GM19372 (cell line): ENCODE measurements at regions not wholly inside any gene's neighbourhood (a gene's known extent, or its start where the extent isn't known, plus 50 kb on each side); places are given as distances from the start of the nearest gene placed in this dataset.
"Not testable (repeated sequence)": the region's sequence is repeated elsewhere in the genome, so short reads cannot be mapped to it uniquely, and the experiment has no call there.

ENCODE experiments used
- ATAC-seq: cut with Tn5 transposase; IDR thresholded peaks from one replicate; pipeline ENCODE4 v1.9.1; 2021; ENCODE audit warnings: mild to moderate bottlenecking, low read depth, moderate library complexity; ENCODE audit not compliant: unreplicated experiment

DNA sequence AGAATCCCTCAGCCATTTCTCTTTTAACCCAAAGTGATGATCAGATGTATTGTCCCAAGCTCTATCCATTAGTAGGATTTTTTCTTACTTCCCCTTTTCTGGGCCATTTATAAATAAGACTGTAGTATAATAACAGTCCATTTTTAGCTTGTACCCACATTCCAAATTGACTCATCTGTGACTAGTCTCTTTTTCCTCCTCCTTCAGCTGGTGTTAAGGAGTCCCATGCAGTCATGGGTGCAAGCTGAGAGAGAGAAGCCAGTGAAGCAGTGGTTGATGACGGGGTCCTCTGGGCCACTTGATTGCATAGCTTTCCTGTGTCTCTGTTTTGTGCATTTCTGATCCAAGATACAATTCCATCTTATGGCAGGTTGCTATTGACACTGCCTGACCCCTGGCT is 476.0 kb upstream of the CD180 start:
- no peak for ATAC-seq

DNA sequence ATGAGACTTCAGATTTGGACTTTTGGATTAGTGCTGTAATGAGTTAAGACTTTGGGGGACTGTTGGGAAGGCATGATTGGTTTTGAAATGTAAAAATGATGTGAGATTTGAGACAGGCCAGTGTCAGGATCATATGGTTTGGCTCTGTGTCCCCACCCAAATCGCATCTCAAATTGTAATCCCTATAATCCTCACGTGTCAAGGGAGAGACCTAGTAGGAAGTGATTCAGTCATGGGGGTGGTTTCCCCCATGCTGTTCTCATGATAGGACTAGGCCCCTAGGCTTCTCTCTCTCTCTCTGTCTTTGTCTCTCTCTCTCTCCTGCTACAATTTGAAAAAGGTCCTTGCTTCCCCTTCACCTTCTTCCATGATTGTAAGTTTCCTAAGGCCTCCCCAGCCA is 473.3 kb upstream of the CD180 start:
- ATAC-seq, result no peak

- ATAC-seq, result no peak
These were observed 463.6 kb upstream of the CD180 start for GRCh38 chr5:67660149-67660548.

- ATAC-seq, result no peak
These were observed 462.7 kb upstream of the CD180 start for GRCh38 chr5:67659288-67659687.

GRCh38 chr5:67657055-67657454 is 460.5 kb upstream of the CD180 start:
- ATAC-seq, result no peak

- ATAC-seq, result no peak
These were observed 455.6 kb upstream of the CD180 start for GRCh38 chr5:67652201-67652600.

- ATAC-seq, result no peak
These were observed 454.6 kb upstream of the CD180 start for GRCh38 chr5:67651180-67651579.

- ATAC-seq, result no peak
These were observed 451.6 kb upstream of the CD180 start for GRCh38 chr5:67648201-67648671.

DNA sequence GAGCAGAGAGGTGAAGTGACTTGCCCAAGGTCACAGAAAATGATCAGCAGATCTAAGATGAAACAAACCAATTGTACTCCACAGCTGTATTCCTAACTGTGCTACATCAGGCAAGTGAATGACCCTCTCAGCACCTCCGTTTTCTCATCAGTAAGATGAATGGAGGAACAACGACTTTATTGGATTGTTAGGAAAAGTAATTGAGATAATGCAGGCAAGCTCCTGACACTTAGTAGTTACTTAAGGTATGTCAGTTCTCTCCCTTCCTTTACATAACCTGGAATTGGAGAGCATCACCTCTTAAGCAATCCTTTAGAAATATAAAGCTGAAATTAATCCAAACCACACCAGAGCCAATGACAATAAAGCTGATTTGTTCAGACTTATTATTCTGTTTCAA is 451.2 kb upstream of the CD180 start:
- no peak for ATAC-seq

GRCh38 chr5:67644221-67644920 is 447.8 kb upstream of the CD180 start:
- ATAC-seq, result no peak

DNA sequence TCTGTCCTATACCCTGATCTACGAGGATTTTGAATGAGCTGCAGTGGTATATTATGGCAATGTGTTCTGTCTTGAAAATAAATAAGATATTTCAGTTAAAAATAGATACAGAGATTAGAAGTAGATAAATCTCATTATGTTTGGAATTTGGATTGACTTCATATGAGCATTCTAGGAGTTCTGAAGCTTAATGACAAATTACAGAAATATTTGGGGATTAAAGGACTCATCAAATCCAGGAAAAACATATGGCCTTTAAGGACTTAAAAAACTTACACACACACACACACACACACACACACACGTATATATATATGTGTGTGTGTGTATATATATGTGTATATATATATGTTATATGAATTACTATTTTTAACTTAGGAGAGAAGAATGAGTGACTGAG is 446.9 kb upstream of the CD180 start:
- no peak for ATAC-seq

- no peak for ATAC-seq
These were observed 443.4 kb upstream of the CD180 start for GRCh38 chr5:67639976-67640375.

- no peak for ATAC-seq
These were observed 442.7 kb upstream of the CD180 start for GRCh38 chr5:67639313-67639712.

GRCh38 chr5:67636850-67637524 is 440.4 kb upstream of the CD180 start:
- ATAC-seq, result no peak

DNA sequence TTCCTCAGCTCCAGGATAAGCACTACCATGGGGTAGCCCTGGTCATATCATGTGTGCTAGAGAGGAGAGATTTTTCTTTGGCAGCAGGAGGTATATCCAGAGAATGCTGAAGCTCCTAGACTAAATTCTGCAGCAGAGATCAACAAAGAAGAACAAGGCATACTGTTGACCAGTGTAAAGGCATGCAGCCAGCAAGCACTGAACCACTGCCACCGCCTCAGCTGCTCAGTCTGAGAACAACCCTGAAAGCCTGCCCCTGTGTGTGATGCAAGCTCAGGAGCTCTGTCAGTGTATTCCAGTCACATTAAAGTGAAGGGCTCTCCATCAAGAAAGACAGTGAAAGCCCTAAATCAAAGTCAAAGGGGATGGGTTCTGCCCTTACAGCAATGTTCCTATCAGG is 439.5 kb upstream of the CD180 start:
- no peak for ATAC-seq

DNA sequence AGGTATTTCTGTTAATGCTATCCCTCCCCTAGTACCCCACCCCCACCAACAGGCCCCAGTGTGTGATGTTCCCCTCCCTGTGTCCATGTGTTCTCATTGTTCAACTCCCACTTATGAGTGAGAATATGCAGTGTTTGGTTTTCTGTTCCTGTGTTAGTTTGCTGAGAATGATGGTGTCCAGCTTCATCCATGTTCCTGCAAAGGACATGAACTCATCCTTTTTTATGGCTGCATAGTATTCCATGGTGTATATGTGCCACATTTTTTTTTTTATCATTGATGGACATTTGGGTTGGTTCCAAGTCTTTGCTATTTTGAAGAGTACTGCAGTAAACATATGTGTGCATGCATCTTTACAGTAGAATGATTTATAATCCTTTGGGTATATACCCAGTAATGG is 430.5 kb upstream of the CD180 start:
- not testable (repeated sequence) for ATAC-seq

DNA sequence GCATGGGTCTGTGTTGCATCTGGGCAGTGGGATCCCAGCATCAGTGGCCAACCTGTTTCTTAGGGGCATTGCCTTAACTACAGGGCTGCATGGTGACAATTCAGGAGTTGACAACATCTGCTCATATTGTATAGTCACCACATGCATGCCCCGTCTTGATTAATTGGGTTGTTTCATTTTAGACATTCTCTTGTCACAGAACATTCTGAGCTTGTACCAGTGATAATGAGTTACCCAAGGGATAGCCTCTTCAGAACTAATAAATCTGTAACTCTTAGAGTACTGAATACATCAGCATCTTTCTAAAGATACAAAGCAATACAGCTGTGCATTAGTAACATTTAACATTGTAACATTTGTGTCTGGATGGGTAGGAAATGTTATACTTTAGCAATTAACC is 426.5 kb upstream of the CD180 start:
- ATAC-seq, result no peak

- no peak for ATAC-seq
These were observed 424.1 kb upstream of the CD180 start for GRCh38 chr5:67620424-67621397.

GRCh38 chr5:67619636-67620035 is 423.0 kb upstream of the CD180 start:
- ATAC-seq, result no peak

DNA sequence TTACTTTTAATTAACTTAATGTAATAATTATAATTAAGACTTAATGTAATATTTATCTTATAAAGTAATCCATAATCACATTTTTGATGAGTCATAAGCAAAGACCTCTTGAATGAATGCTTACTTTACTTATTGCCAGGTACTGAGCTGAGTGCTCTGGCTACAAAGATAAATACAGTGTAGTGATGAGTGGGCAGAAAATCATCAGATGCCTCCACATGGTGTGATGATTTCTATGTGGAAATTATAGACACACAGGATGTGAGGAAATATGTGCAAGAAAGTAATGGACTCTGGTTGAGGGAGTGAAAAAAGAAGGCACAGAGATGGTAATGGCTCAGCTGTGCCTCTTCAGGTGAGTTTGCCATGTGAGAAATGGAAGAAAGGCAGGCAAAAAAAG is 422.6 kb upstream of the CD180 start:
- ATAC-seq, result no peak

DNA sequence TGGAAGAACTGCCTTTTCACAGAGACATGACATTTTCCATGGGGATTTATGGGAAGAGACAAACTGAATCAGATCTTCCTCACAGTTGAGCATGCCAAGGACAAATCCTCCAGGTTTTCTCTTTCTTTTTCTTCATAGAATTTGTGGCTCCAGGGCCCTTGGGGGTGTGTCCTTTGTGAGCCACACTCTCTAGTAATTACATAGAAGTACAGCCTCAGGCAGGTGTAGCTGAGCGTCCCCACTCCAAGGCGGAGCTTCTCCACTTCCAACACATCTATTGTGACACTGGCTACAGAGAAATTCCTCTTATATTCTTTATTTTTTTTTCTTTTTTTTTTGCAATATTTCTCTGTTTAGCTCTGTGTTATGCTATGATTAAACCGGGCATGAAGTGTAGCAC is 420.5 kb upstream of the CD180 start:
- no peak for ATAC-seq
